GM23248 (cell line): ENCODE measurements at regions not wholly inside any gene's neighbourhood (a gene's known extent, or its start where the extent isn't known, plus 50 kb on each side); places are given as distances from the start of the nearest gene placed in this dataset.

ENCODE experiments used
- EZH2 ChIP-seq: fragments of 200-600 bp; sonication (generic); IDR thresholded peaks from 2 replicates; pipeline ENCODE4 v1.6.1; 2018; ENCODE audit warnings: antibody characterized with exemption, mild to moderate bottlenecking; ENCODE audit not compliant: insufficient read depth, poor library complexity, severe bottlenecking
- EZH2phosphoT487 ChIP-seq: fragments of 200-600 bp; sonication (generic); IDR thresholded peaks from 2 replicates; pipeline ENCODE4 v1.6.1; 2018; ENCODE audit warnings: antibody characterized with exemption, moderate library complexity, mild to moderate bottlenecking, low read depth; ENCODE audit not compliant: insufficient read depth

DNA sequence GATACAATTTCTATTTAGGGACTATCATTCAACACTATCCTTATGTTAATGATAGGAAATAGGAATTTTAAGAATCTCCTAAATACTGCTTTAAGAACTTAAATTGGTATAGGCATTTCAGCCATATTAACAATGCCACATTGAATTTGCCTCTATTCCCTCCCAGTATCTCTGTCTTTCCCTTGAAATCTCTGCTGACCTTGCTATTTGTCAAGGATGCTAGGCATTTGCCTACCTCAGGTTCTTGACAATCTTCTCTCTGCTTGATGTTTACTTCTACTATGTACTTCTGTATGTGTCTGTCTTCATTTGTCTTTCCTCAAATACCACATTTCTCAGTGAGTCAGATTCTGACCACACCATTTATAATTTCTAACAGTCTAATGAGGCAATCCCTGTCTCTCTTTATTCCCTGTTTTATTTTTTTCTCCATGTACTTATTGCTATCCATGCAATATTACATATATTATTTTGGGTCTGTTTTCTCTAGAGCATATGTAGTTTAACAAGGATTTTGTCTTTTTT, 1461.4 kb upstream of the CDH9 start:
- no peak for TF ChIP-seq EZH2
- no peak for TF ChIP-seq EZH2phosphoT487
